ACC112 (cell line): ENCODE measurements at regions not wholly inside any gene's neighbourhood (a gene's known extent, or its start where the extent isn't known, plus 50 kb on each side); places are given as distances from the start of the nearest gene placed in this dataset.

Experiments used
- H2AFZ ChIP-seq: fragments of 200-600 bp; sonication (generic); one replicate; pipeline ENCODE4 v1.6.0; 2017; ENCODE audit warnings: antibody characterized with exemption, low read length; ENCODE audit not compliant: unreplicated experiment
- H3K27ac ChIP-seq: fragments of 200-600 bp; sonication (generic); 2 replicates; pipeline ENCODE4 v1.5.1; 2014; ENCODE audit warnings: low read depth, mild to moderate bottlenecking, antibody characterized with exemption, low read length, moderate library complexity
- H3K27me3 ChIP-seq: fragments of 200-600 bp; sonication (generic); 2 replicates; pipeline ENCODE4 v1.6.1; 2014; ENCODE audit warnings: mild to moderate bottlenecking, antibody characterized with exemption, low read length, moderate library complexity, mixed read lengths; ENCODE audit not compliant: insufficient read depth
- H3K36me3 ChIP-seq: fragments of 200-600 bp; sonication (generic); 2 replicates; pipeline ENCODE4 v1.6.1; 2016; ENCODE audit warnings: mild to moderate bottlenecking, antibody characterized with exemption, low read length, moderate library complexity, mixed read lengths; ENCODE audit not compliant: insufficient read depth
- H3K4me1 ChIP-seq: fragments of 200-600 bp; sonication (generic); one replicate; pipeline ENCODE4 v1.6.1; 2016; ENCODE audit warnings: low read length, mixed read lengths; ENCODE audit not compliant: insufficient read depth, unreplicated experiment, control insufficient read depth
- H3K4me3 ChIP-seq: fragments of 200-600 bp; sonication (generic); 2 replicates; pipeline ENCODE4 v1.5.1; 2014; ENCODE audit warnings: mild to moderate bottlenecking, low read depth, low read length
- H3K79me2 ChIP-seq: fragments of 200-600 bp; sonication (generic); one replicate; pipeline ENCODE4 v1.6.0; 2016; ENCODE audit warnings: low read length; ENCODE audit not compliant: control insufficient read depth, unreplicated experiment, insufficient read depth

- Histone ChIP-seq H3K36me3 (no peaks in the 10 kb centered on the region), H3K27ac (no peak overlapping the region), H3K4me1 (no peaks in the 10 kb centered on the region), H3K27me3 (peaks cover 14% of the 10 kb centered on the region; the same call in 1 of the 2 replicates), H3K79me2 (no peaks in the 10 kb centered on the region), H3K4me3 (no peak overlapping the region), H2AFZ (no peak overlapping the region)
Measured at GRCh38 chr9:109597496-109597895, 99.4 kb upstream of the PTPN3 start.

GRCh38 chr9:109599131-109599530 lies 101.0 kb upstream of the PTPN3 start:
- no peak overlapping the region for H3K4me3 ChIP-seq
- peaks cover 27% of the 10 kb centered on the region; the same call in 1 of the 2 replicates for H3K27me3 ChIP-seq
- no peak overlapping the region for H3K27ac ChIP-seq
- H3K36me3 ChIP-seq, result no peaks in the 10 kb centered on the region
- no peaks in the 10 kb centered on the region for H3K79me2 ChIP-seq
- H2AFZ ChIP-seq, result no peak overlapping the region
- H3K4me1 ChIP-seq, result no peaks in the 10 kb centered on the region

- no peak overlapping the region for H3K27ac ChIP-seq
- no peaks in the 10 kb centered on the region for H3K4me1 ChIP-seq
- no peaks in the 10 kb centered on the region for H3K36me3 ChIP-seq
- H3K79me2 ChIP-seq, result no peaks in the 10 kb centered on the region
- H3K4me3 ChIP-seq, result no peak overlapping the region
- H3K27me3 ChIP-seq, result peaks cover 33% of the 10 kb centered on the region; the same call in 1 of the 2 replicates
- no peak overlapping the region for H2AFZ ChIP-seq
Measured at GRCh38 chr9:109599711-109600110, 101.6 kb upstream of the PTPN3 start.

- Histone ChIP-seq H3K36me3 (no peaks in the 10 kb centered on the region), H3K4me3 (no peak overlapping the region), H2AFZ (no peak overlapping the region), H3K4me1 (no peaks in the 10 kb centered on the region), H3K27ac (no peak overlapping the region), H3K27me3 (peaks cover 37% of the 10 kb centered on the region; the same call in 1 of the 2 replicates), H3K79me2 (no peaks in the 10 kb centered on the region)
Measured at GRCh38 chr9:109600142-109600541, 102.0 kb upstream of the PTPN3 start.

GRCh38 chr9:109601181-109601580 lies 103.1 kb upstream of the PTPN3 start:
- Histone ChIP-seq H3K27ac (no peak overlapping the region), H2AFZ (no peak overlapping the region), H3K36me3 (no peaks in the 10 kb centered on the region), H3K27me3 (peaks cover 38% of the 10 kb centered on the region; the same call in 1 of the 2 replicates), H3K4me3 (no peak overlapping the region), H3K4me1 (no peaks in the 10 kb centered on the region), H3K79me2 (no peaks in the 10 kb centered on the region)

GRCh38 chr9:109602987-109603386 lies 104.9 kb upstream of the PTPN3 start:
- no peak overlapping the region for H3K4me3 ChIP-seq
- H3K4me1 ChIP-seq, result no peaks in the 10 kb centered on the region
- H2AFZ ChIP-seq, result no peak overlapping the region
- no peaks in the 10 kb centered on the region for H3K79me2 ChIP-seq
- H3K36me3 ChIP-seq, result no peaks in the 10 kb centered on the region
- H3K27ac ChIP-seq, result no peak overlapping the region
- H3K27me3 ChIP-seq, result peaks cover 51% of the 10 kb centered on the region; the same call in 1 of the 2 replicates

GRCh38 chr9:109604131-109604530 lies 106.0 kb upstream of the PTPN3 start:
- H3K79me2 ChIP-seq, result no peaks in the 10 kb centered on the region
- no peaks in the 10 kb centered on the region for H3K4me1 ChIP-seq
- no peak overlapping the region for H3K4me3 ChIP-seq
- no peaks in the 10 kb centered on the region for H3K36me3 ChIP-seq
- no peak overlapping the region for H2AFZ ChIP-seq
- H3K27me3 ChIP-seq, result peaks cover 62% of the 10 kb centered on the region; the same call in 1 of the 2 replicates
- H3K27ac ChIP-seq, result no peak overlapping the region

GRCh38 chr9:109604781-109605180 lies 106.7 kb upstream of the PTPN3 start:
- H2AFZ ChIP-seq, result no peak overlapping the region
- no peak overlapping the region for H3K4me3 ChIP-seq
- H3K27ac ChIP-seq, result no peak overlapping the region
- peaks cover 66% of the 10 kb centered on the region for H3K27me3 ChIP-seq
- no peaks in the 10 kb centered on the region for H3K79me2 ChIP-seq
- H3K36me3 ChIP-seq, result no peaks in the 10 kb centered on the region
- H3K4me1 ChIP-seq, result no peaks in the 10 kb centered on the region

- H3K79me2 ChIP-seq, result no peaks in the 10 kb centered on the region
- no peaks in the 10 kb centered on the region for H3K36me3 ChIP-seq
- H3K4me3 ChIP-seq, result no peak overlapping the region
- H3K4me1 ChIP-seq, result no peaks in the 10 kb centered on the region
- no peak overlapping the region for H2AFZ ChIP-seq
- peaks cover 82% of the 10 kb centered on the region for H3K27me3 ChIP-seq
- H3K27ac ChIP-seq, result no peak overlapping the region
Measured at GRCh38 chr9:109609060-109609459, 111.0 kb upstream of the PTPN3 start.

- no peaks in the 10 kb centered on the region for H3K4me1 ChIP-seq
- H3K79me2 ChIP-seq, result no peaks in the 10 kb centered on the region
- H3K27ac ChIP-seq, result no peak overlapping the region
- peaks cover 92% of the 10 kb centered on the region for H3K27me3 ChIP-seq
- no peaks in the 10 kb centered on the region for H3K36me3 ChIP-seq
- no peak overlapping the region for H3K4me3 ChIP-seq
- no peak overlapping the region for H2AFZ ChIP-seq
Measured at GRCh38 chr9:109616571-109617120, 118.5 kb upstream of the PTPN3 start.

GRCh38 chr9:109619310-109619709 lies 121.2 kb upstream of the PTPN3 start:
- H3K27ac ChIP-seq, result no peak overlapping the region
- H3K27me3 ChIP-seq, result peaks cover 90% of the 10 kb centered on the region
- H3K36me3 ChIP-seq, result no peaks in the 10 kb centered on the region
- H3K4me1 ChIP-seq, result no peaks in the 10 kb centered on the region
- H3K79me2 ChIP-seq, result no peaks in the 10 kb centered on the region
- no peak overlapping the region for H3K4me3 ChIP-seq
- no peak overlapping the region for H2AFZ ChIP-seq
